GM10248 (cell line): ENCODE measurements at regions not wholly inside any gene's neighbourhood (a gene's known extent, or its start where the extent isn't known, plus 50 kb on each side); places are given as distances from the start of the nearest gene placed in this dataset.
A peak's percentile ranks its signal among the peaks of the same experiment; 100 is the strongest.

Experiments
- CTCF ChIA-PET: fragments of 300-600 bp; sonication (Branson Sonifier 250); formaldehyde crosslinking; extraction: SDS; loops from one replicate; lab custom pipeline; 2021; ENCODE audit warnings: antibody characterized with exemption; lab: Yijun Ruan, JAX
- POLR2A ChIA-PET: fragments of 350-650 bp; sonication (Branson Sonifier 250); formaldehyde crosslinking; extraction: SDS; loops from one replicate; lab custom pipeline; 2020; ENCODE audit warnings: antibody characterized with exemption; lab: Yijun Ruan, JAX
- DNase-seq: peaks from one replicate; pipeline ENCODE4 v3.0.0; 2012; ENCODE audit errors: extremely low spot score
- CTCF ChIP-seq: IDR thresholded peaks from 2 replicates; pipeline ENCODE4 v1.5.1; 2012; ENCODE audit warnings: mild to moderate bottlenecking, low read depth; ENCODE audit errors: extremely low read depth, missing control alignments, control extremely low read depth

GRCh38 chr5:138632900-138633489 lies 57.8 kb upstream of the HSPA9 start:
- CTCF ChIA-PET: interaction anchor here (0.9 to 3.0 kb wide), 10 partner anchors 9 to 54 kb away, joined by 3 to 12 read pairs (median 4); no protein-coding TSS in a partner anchor

GRCh38 chr5:138631096-138631928 lies 56.1 kb upstream of the HSPA9 start:
- CTCF ChIA-PET: interaction anchor here (0.9 to 2.1 kb wide), 4 partner anchors 13 to 52 kb away, joined by 3 to 5 read pairs (median 4); no protein-coding TSS in a partner anchor
- POLR2A ChIA-PET: interaction anchor here (0.6 kb wide), 1 partner anchor 165 kb away, joined by 5 read pairs; no protein-coding TSS in a partner anchor
- no peak for TF ChIP-seq CTCF
- no peak for DNase-seq

More at GRCh38 chr5:138632900-138633489, 57.8 kb upstream of the HSPA9 start:
- peak; percentile 41 for TF ChIP-seq CTCF
- POLR2A ChIA-PET: no interaction called here
- DNase-seq: peak; percentile 46

GRCh38 chr5:138629392-138629791 lies 54.2 kb upstream of the HSPA9 start:
- CTCF ChIA-PET: interaction anchor here (1.3 kb wide), 1 partner anchor 19 kb away, joined by 3 read pairs; no protein-coding TSS in a partner anchor
- TF ChIP-seq CTCF: no peak
- no peak for DNase-seq
- POLR2A ChIA-PET: interaction anchor here (0.7 kb wide), 1 partner anchor 94 kb away, joined by 3 read pairs; no protein-coding TSS in a partner anchor

GRCh38 chr5:138626333-138626944 lies 51.2 kb upstream of the HSPA9 start:
- POLR2A ChIA-PET: no interaction called here
- CTCF ChIA-PET: no interaction called here
- no peak for TF ChIP-seq CTCF
- DNase-seq: no peak

- CTCF ChIA-PET: interaction anchor here (1.8 kb wide), 1 partner anchor 10 kb away, joined by 4 read pairs; no protein-coding TSS in a partner anchor
- POLR2A ChIA-PET: no interaction called here
Observed at GRCh38 chr5:138625134-138625533, 49.9 kb upstream of the HSPA9 start.

More at GRCh38 chr5:138625134-138625533, 49.9 kb upstream of the HSPA9 start:
- no peak for TF ChIP-seq CTCF
- no peak for DNase-seq
